ENCODE measurements at regions not wholly inside any gene's neighbourhood (a gene's known extent, or its start where the extent isn't known, plus 50 kb on each side); places are given as distances from the start of the nearest gene placed in this dataset.

DNA sequence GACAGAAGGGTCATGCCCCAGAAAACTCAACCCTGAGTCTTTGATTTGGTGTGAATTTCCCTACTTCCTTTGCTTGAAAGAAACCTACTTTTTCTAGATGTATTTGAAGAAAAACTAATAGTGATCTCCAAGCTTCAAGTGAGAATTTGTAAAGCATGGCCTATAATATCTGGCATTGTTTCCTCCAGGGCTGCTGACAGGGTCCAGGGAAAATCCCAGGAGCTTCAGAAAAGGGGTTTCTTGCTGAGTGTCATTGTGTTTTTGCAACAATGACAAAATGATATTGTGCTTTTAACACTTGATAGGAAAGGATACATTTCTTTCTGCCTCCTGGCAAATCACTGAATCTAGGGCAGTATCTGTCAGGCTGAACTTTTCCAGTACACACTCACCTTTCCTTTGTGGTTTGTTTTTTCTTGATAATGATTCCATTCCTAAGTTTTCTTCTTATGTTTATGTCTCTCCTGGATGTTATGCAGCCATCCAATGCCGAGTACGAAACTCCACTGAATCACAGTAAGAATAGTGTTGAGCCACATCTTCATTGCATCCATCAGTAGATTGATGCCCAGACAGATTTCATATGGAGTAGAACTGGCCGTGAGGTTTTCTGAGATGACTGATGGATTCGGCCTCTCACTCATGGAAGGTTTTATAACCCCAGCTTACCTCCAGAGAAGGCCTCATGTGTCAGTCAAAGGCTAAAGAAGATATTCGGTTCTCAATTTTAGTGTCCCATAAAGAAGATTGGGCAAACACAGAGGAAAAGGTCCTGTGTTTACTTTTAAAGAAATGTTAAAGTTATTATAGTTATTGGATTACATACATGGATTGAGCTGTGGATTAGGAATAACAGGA, 76.9 kb upstream of the STEAP1B start (continued):
- no peak for TF ChIP-seq POU5F1 (IDR thresholded peaks at IDR 0.05; ENCODE audit: low read depth, low read length)
